B cell (primary cell): ENCODE measurements at regions not wholly inside any gene's neighbourhood (a gene's known extent, or its start where the extent isn't known, plus 50 kb on each side); places are given as distances from the start of the nearest gene placed in this dataset.

Experiments
- ATAC-seq: fragments of 200-7000 bp; cut with Tn5 transposase; one replicate; pipeline ENCODE4 v1.10.0; 2021; ENCODE audit warnings: low read depth, mild to moderate bottlenecking, moderate number of reproducible peaks, moderate library complexity
- CTCF ChIA-PET: fragments of 350-600 bp; sonication (Branson Sonifier 250); formaldehyde crosslinking; loops from one replicate; lab custom pipeline; 2021; ENCODE audit warnings: antibody characterized with exemption, inconsistent platforms; lab: Charles Lee
- POLR2A ChIA-PET: fragments of 350-600 bp; sonication (Branson Sonifier 250); formaldehyde crosslinking; loops from one replicate; lab custom pipeline; 2021; ENCODE audit warnings: antibody characterized with exemption; lab: Charles Lee
- DNase-seq: peaks from one replicate; pipeline ENCODE4 v3.0.0; 2013
- H2AFZ ChIP-seq: 2 replicates; pipeline ENCODE4 v1.6.1; 2012; ENCODE audit warnings: mild to moderate bottlenecking, low read depth, low read length; ENCODE audit not compliant: insufficient read depth, poor library complexity, severe bottlenecking
- H3K27ac ChIP-seq, 2 donors: 1 replicate in 1 of 2; 2 replicates in 1 of 2; pipeline ENCODE4 v1.5.1; 2012 to 2013; ENCODE audit warnings: low read length in 2 of 2, mild to moderate bottlenecking in 2 of 2, moderate library complexity in 1 of 2
- H3K27me3 ChIP-seq, 4 experiments: fragments of 200-600 bp in 1 of 4; sonication (generic) in 1 of 4; replicated peaks in 1 of 4; 1 replicate in 2 of 4; 2 replicates in 2 of 4; pipeline versions ENCODE4 v1.6.1 to v1.7.0; 2013 to 2016; ENCODE audit warnings: low read length in 3 of 4, mild to moderate bottlenecking in 2 of 4, mixed read lengths in 1 of 4, moderate library complexity in 1 of 4; ENCODE audit not compliant: insufficient read depth in 4 of 4, control insufficient read depth in 3 of 4; ENCODE audit errors: control extremely low read depth in 1 of 4
- H3K36me3 ChIP-seq, 2 experiments: replicated peaks in 1 of 2; 1 replicate in 1 of 2; 2 replicates in 1 of 2; pipeline versions ENCODE4 v1.6.1 to v1.7.1; 2013; ENCODE audit warnings: low read length in 1 of 2; ENCODE audit not compliant: insufficient read depth in 2 of 2, control insufficient read depth in 1 of 2; ENCODE audit errors: control extremely low read depth in 1 of 2, extremely low read depth in 1 of 2
- H3K4me1 ChIP-seq, 2 donors: fragments of 200-600 bp in 1 of 2; sonication (generic) in 1 of 2; 1 replicate in 1 of 2; 2 replicates in 1 of 2; pipeline versions ENCODE4 v1.5.1 to v1.6.1; 2013 to 2017; ENCODE audit warnings: low read length in 2 of 2; ENCODE audit not compliant: control insufficient read depth in 2 of 2, insufficient read depth in 2 of 2
- H3K4me2 ChIP-seq: replicated peaks from 2 replicates; pipeline ENCODE3; 2012; ENCODE audit warnings: mild to moderate bottlenecking, low read depth, low read length; ENCODE audit not compliant: poor library complexity, severe bottlenecking
- H3K4me3 ChIP-seq, 5 experiments: fragments of 200-600 bp in 1 of 5; sonication (generic) in 1 of 5; 1 replicate in 3 of 5; 2 replicates in 2 of 5; pipeline versions ENCODE4 v1.5.1 to v1.7.0; 2011 to 2016; ENCODE audit warnings: low read length in 4 of 5, mild to moderate bottlenecking in 4 of 5, low read depth in 2 of 5, control low read depth in 1 of 5, moderate library complexity in 1 of 5; ENCODE audit not compliant: insufficient read depth in 1 of 5; ENCODE audit errors: control extremely low read depth in 1 of 5, extremely low read depth in 1 of 5
- H3K79me2 ChIP-seq: fragments of 200-600 bp; sonication (generic); one replicate; pipeline ENCODE4 v1.6.0; 2016; ENCODE audit warnings: low read length; ENCODE audit not compliant: control insufficient read depth, insufficient read depth
- H3K9ac ChIP-seq: fragments of 200-600 bp; sonication (generic); 2 replicates; pipeline ENCODE4 v1.6.1; 2017; ENCODE audit warnings: mild to moderate bottlenecking, low read length, moderate library complexity
- H3K9me3 ChIP-seq, 3 donors: one replicate each; pipeline versions ENCODE4 v1.6.1 to v1.7.1; 2013; ENCODE audit warnings: low read length in 2 of 3; ENCODE audit not compliant: control insufficient read depth in 2 of 3, insufficient read depth in 1 of 3; ENCODE audit errors: control extremely low read depth in 1 of 3
- H4K20me1 ChIP-seq: 2 replicates; pipeline ENCODE4 v1.6.0; 2012; ENCODE audit warnings: mild to moderate bottlenecking, low read length; ENCODE audit not compliant: insufficient read depth, control insufficient read depth, poor library complexity, severe bottlenecking
- H3K27ac Mint-ChIP-seq: one replicate; pipeline ENCODE4 v1.8.0; 2021; ENCODE audit warnings: mixed read lengths
- H3K27me3 Mint-ChIP-seq: one replicate; pipeline ENCODE4 v1.8.0; 2021; ENCODE audit warnings: mixed read lengths
- H3K4me1 Mint-ChIP-seq: one replicate; pipeline ENCODE4 v1.8.0; 2021; ENCODE audit warnings: mixed read lengths
- H3K4me3 Mint-ChIP-seq: one replicate; pipeline ENCODE4 v1.8.0; 2021; ENCODE audit warnings: mixed read lengths
- H3K9me3 Mint-ChIP-seq: one replicate; pipeline ENCODE4 v1.8.0; 2022; ENCODE audit warnings: mixed read lengths; ENCODE audit not compliant: insufficient read depth
- CTCF ChIP-seq: fragments of 200-600 bp; IDR thresholded peaks from one replicate; pipeline ENCODE4 v1.8.0; 2022; ENCODE audit warnings: antibody characterized with exemption, mild to moderate bottlenecking
- EZH2 ChIP-seq: IDR thresholded peaks from 2 replicates; pipeline ENCODE4 v1.6.1; 2012; ENCODE audit warnings: borderline replicate concordance, low read depth, mild to moderate bottlenecking, moderate library complexity, low read length; ENCODE audit not compliant: insufficient read depth, poor library complexity, severe bottlenecking
- WGBS: methylation state at CpG from one replicate; pipeline ENCODE4 v1.1.5; 2013; ENCODE audit warnings: missing lambda C conversion rate; ENCODE audit not compliant: insufficient coverage; 5-methylcytosine and 5-hydroxymethylcytosine counted together
- intact Hi-C: fragments of 100-400 bp; cut with micrococcal nuclease; formaldehyde crosslinking; loops from one replicate; pipeline ENCODE4 v1.10.0; 2022

- Mint-ChIP-seq H3K9me3 (peaks cover 3% of the 10 kb centered on the region), H3K4me3 (no peak overlapping the region), H3K27ac (no peak overlapping the region), H3K4me1 (no peaks in the 10 kb centered on the region), H3K27me3 (no peaks in the 10 kb centered on the region)
- intact Hi-C loops = no loop called here
- Histone ChIP-seq H3K27ac (no peak overlapping the region), H2AFZ (no peak overlapping the region), H3K9ac (no peak overlapping the region), H3K79me2 (no peaks in the 10 kb centered on the region), H3K36me3 (no peaks in the 10 kb centered on the region), H4K20me1 (no peaks in the 10 kb centered on the region), H3K4me2 (no peak overlapping the region), H3K27me3 (no peaks in the 10 kb centered on the region), H3K4me3 (no peak overlapping the region), H3K9me3 (peaks cover 0 to 3% (median 0%) of the 10 kb centered on the region in 3 donors), H3K4me1 (no peaks in the 10 kb centered on the region)
- ATAC-seq = no peak
- no peak for DNase-seq
- WGBS = no CpG with 5 or more reads among the region's 1 CpG
- TF ChIP-seq EZH2 (no peak), CTCF (no peak)
- CTCF ChIA-PET = no interaction called here
- POLR2A ChIA-PET = no interaction called here
Observed at GRCh38 chr5:13625616-13626198, 318.8 kb downstream of the DNAH5 start.

GRCh38 chr5:13624283-13625074, 320.0 kb downstream of the DNAH5 start:
- no peaks in the 10 kb centered on the region for H3K79me2 ChIP-seq
- WGBS = 76% methylated on average over 4 of the region's 6 CpGs
- CTCF ChIA-PET = no interaction called here

More at GRCh38 chr5:13624283-13625074, 320.0 kb downstream of the DNAH5 start:
- H3K4me1 ChIP-seq = no peaks in the 10 kb centered on the region
- Mint-ChIP-seq H3K4me1 (no peaks in the 10 kb centered on the region), H3K27ac (no peak overlapping the region), H3K4me3 (no peak overlapping the region), H3K9me3 (peaks cover 3% of the 10 kb centered on the region), H3K27me3 (no peaks in the 10 kb centered on the region)
- DNase-seq (no peak), ATAC-seq (no peak)
- H3K9ac ChIP-seq = no peak overlapping the region
- H3K9me3 ChIP-seq = peaks cover 0 to 3% (median 0%) of the 10 kb centered on the region in 3 donors
- H2AFZ ChIP-seq = no peak overlapping the region
- no peak overlapping the region for H3K27ac ChIP-seq
- no peaks in the 10 kb centered on the region for H3K27me3 ChIP-seq
- POLR2A ChIA-PET = no interaction called here
- no peak overlapping the region for H3K4me2 ChIP-seq
- TF ChIP-seq EZH2 (no peak), CTCF (no peak)
- no peaks in the 10 kb centered on the region for H3K36me3 ChIP-seq
- no peaks in the 10 kb centered on the region for H4K20me1 ChIP-seq
- intact Hi-C loops = no loop called here
- H3K4me3 ChIP-seq = no peak overlapping the region
